ENCODE measurements at regions not wholly inside any gene's neighbourhood (a gene's known extent, or its start where the extent isn't known, plus 50 kb on each side); places are given as distances from the start of the nearest gene placed in this dataset.

- DNase-seq, result no peak
Observed at GRCh38 chr10:130463104-130463875, 327.1 kb downstream of the GLRX3 start.

- no peak for DNase-seq
Observed at GRCh38 chr10:130463876-130464364, 327.7 kb downstream of the GLRX3 start.

GRCh38 chr10:130464426-130464825, 328.2 kb downstream of the GLRX3 start:
- DNase-seq, result no peak

GRCh38 chr10:130466271-130466997, 330.2 kb downstream of the GLRX3 start:
- DNase-seq, result no peak

- no peak for DNase-seq
Observed at GRCh38 chr10:130470286-130470685, 334.1 kb downstream of the GLRX3 start.

GRCh38 chr10:130470973-130471372, 334.8 kb downstream of the GLRX3 start:
- DNase-seq, result no peak

GRCh38 chr10:130471486-130471885, 335.3 kb downstream of the GLRX3 start:
- no peak for DNase-seq

- no peak for DNase-seq
Observed at GRCh38 chr10:130472236-130472635, 336.0 kb downstream of the GLRX3 start.

- DNase-seq, result no peak
Observed at GRCh38 chr10:130474591-130474990, 338.4 kb downstream of the GLRX3 start.

- DNase-seq, result no peak
Observed at GRCh38 chr10:130477360-130477759, 341.2 kb downstream of the GLRX3 start.

GRCh38 chr10:130479146-130479545, 343.0 kb downstream of the GLRX3 start:
- no peak for DNase-seq

GRCh38 chr10:130479926-130480325, 343.7 kb downstream of the GLRX3 start:
- no peak for DNase-seq

- DNase-seq, result no peak
Observed at GRCh38 chr10:130480491-130480890, 344.3 kb downstream of the GLRX3 start.

- no peak for DNase-seq
Observed at GRCh38 chr10:130481076-130481930, 345.1 kb downstream of the GLRX3 start.

GRCh38 chr10:130481936-130482335, 345.7 kb downstream of the GLRX3 start:
- DNase-seq, result peak; percentile 11

- DNase-seq, result no peak
Observed at GRCh38 chr10:130483691-130484467, 347.7 kb downstream of the GLRX3 start.

- no peak for DNase-seq
Observed at GRCh38 chr10:130484468-130485180, 348.4 kb downstream of the GLRX3 start.

- DNase-seq, result no peak
Observed at GRCh38 chr10:130485236-130485957, 349.2 kb downstream of the GLRX3 start.

GRCh38 chr10:130485958-130486895, 350.0 kb downstream of the GLRX3 start:
- no peak for DNase-seq

- no peak for DNase-seq
Observed at GRCh38 chr10:130486906-130487305, 350.7 kb downstream of the GLRX3 start.

Data from hindlimb muscle (tissue), 1 donor.